GM12878 (cell line): ENCODE measurements at regions not wholly inside any gene's neighbourhood (a gene's known extent, or its start where the extent isn't known, plus 50 kb on each side); places are given as distances from the start of the nearest gene placed in this dataset.

ENCODE experiments used
- ATAC-seq: fragments of 200-7000 bp; cut with Tn5 transposase; 3 replicates; pipeline ENCODE4 v1.9.1; 2020; ENCODE audit warnings: mild to moderate bottlenecking, moderate library complexity
- BruUV-seq: library from RNA; stranded (reverse); fragments of 400-500 nt; replicated peaks from 2 replicates; lab custom pipeline; 2021; lab: Mats Ljungman, UMichigan
- CTCF ChIA-PET: fragments of 300-600 bp; sonication (Branson Sonifier 250); formaldehyde crosslinking; extraction: SDS; loops from one replicate; lab custom pipeline; 2021; ENCODE audit warnings: inconsistent platforms; lab: Yijun Ruan, JAX
- POLR2A ChIA-PET: fragments of 350-600 bp; formaldehyde crosslinking; extraction: SDS; loops from one replicate; lab custom pipeline; 2021; ENCODE audit warnings: inconsistent platforms; lab: Charles Lee
- RAD21 ChIA-PET: fragments of 300-600 bp; sonication (Branson Sonifier 250); formaldehyde crosslinking; loops from one replicate; lab custom pipeline; 2023; ENCODE audit warnings: antibody characterized with exemption; ENCODE audit not compliant: unreplicated experiment; lab: Charles Lee
- SMC1A ChIA-PET: fragments of 300-600 bp; sonication (Branson Sonifier 250); formaldehyde crosslinking; loops from one replicate; lab custom pipeline; 2023; ENCODE audit not compliant: unreplicated experiment, uncharacterized antibody; lab: Charles Lee
- DNase-seq: peaks from one replicate; pipeline ENCODE4 v3.0.0-alpha.2; 2011; ENCODE audit warnings: low read depth, low spot score
- FAIRE-seq: peaks from 3 replicates; lab custom pipeline; 2011; peaks lifted over from hg19 to GRCh38; lab: Jason Lieb, UNC
- H2AFZ ChIP-seq: 2 replicates; pipeline ENCODE4 v1.6.0; 2011; ENCODE audit warnings: low read depth, low read length, control low read depth; ENCODE audit not compliant: control insufficient read depth
- H3K27ac ChIP-seq: 2 replicates; pipeline ENCODE4 v1.5.1; 2011; ENCODE audit warnings: control low read depth; ENCODE audit not compliant: control insufficient read depth, insufficient read depth
- H3K27me3 ChIP-seq, 2 experiments: replicated peaks in 1 of 2; 2 replicates each; pipeline versions ENCODE4 v1.6.0 to v1.6.1; 2011; ENCODE audit warnings: low read length in 1 of 2; ENCODE audit not compliant: control insufficient read depth in 2 of 2, insufficient read depth in 2 of 2
- H3K36me3 ChIP-seq, 2 experiments: 2 replicates each; pipeline ENCODE4 v1.5.1; 2011; ENCODE audit warnings: low read length in 1 of 2; ENCODE audit not compliant: control insufficient read depth in 2 of 2, insufficient read depth in 2 of 2
- H3K4me1 ChIP-seq: 2 replicates; pipeline ENCODE4 v1.6.1; 2011; ENCODE audit warnings: mild to moderate bottlenecking, low read length, moderate library complexity, mixed read lengths; ENCODE audit not compliant: control insufficient read depth, insufficient read depth
- H3K4me2 ChIP-seq: 2 replicates; pipeline ENCODE4 v1.6.0; 2011; ENCODE audit warnings: control low read depth; ENCODE audit not compliant: control insufficient read depth, insufficient read depth
- H3K4me3 ChIP-seq: fragments of 200-600 bp; sonication (generic); 2 replicates; pipeline ENCODE4 v1.5.1; 2016
- H3K79me2 ChIP-seq: 2 replicates; pipeline ENCODE4 v1.6.0; 2011; ENCODE audit warnings: low read length; ENCODE audit not compliant: control insufficient read depth, insufficient read depth
- H3K9ac ChIP-seq: 2 replicates; pipeline ENCODE4 v1.8.0; 2011; ENCODE audit warnings: low read length, control low read depth, mixed read lengths; ENCODE audit not compliant: control insufficient read depth, insufficient read depth
- H3K9me3 ChIP-seq: replicated peaks from 3 replicates; pipeline ENCODE4 v1.5.1; 2011; ENCODE audit warnings: mild to moderate bottlenecking, low read length; ENCODE audit not compliant: control insufficient read depth, insufficient read depth
- H4K20me1 ChIP-seq: 2 replicates; pipeline ENCODE4 v1.6.0; 2011; ENCODE audit not compliant: control insufficient read depth, insufficient read depth
- EGR1 ChIP-seq, 2 experiments: IDR thresholded peaks; 1 replicate in 1 of 2; 2 replicates in 1 of 2; pipeline ENCODE4 v1.6.1; 2011 to 2012; ENCODE audit warnings: low read depth in 2 of 2, low read length in 2 of 2, borderline replicate concordance in 1 of 2, mild to moderate bottlenecking in 1 of 2, moderate library complexity in 1 of 2
- GABPA ChIP-seq: IDR thresholded peaks from 2 replicates; pipeline ENCODE4 v1.6.1; 2014; ENCODE audit warnings: antibody characterized with exemption, low read depth, mild to moderate bottlenecking, inconsistent platforms
- HDAC6 ChIP-seq: fragments of 200-600 bp; sonication (generic); IDR thresholded peaks from one replicate; pipeline ENCODE4 v1.8.0; 2017; ENCODE audit warnings: antibody characterized with exemption; ENCODE audit not compliant: unreplicated experiment
- LARP7 ChIP-seq: fragments of 450-650 bp; IDR thresholded peaks from 2 replicates; pipeline ENCODE4 v1.6.1; 2017; ENCODE audit warnings: mild to moderate bottlenecking
- PAX8 ChIP-seq: fragments of 450-650 bp; IDR thresholded peaks from 2 replicates; pipeline ENCODE4 v1.6.1; 2017; ENCODE audit warnings: mild to moderate bottlenecking, moderate library complexity
- RAD21 ChIP-seq: IDR thresholded peaks from 2 replicates; pipeline ENCODE4 v1.6.1; 2011; ENCODE audit warnings: mild to moderate bottlenecking, low read depth, low read length, moderate library complexity; ENCODE audit not compliant: insufficient read depth
- REST ChIP-seq: IDR thresholded peaks from 2 replicates; pipeline ENCODE4 v1.6.1; 2012; ENCODE audit warnings: mild to moderate bottlenecking, low read depth, low read length
- STAT3 ChIP-seq: IDR thresholded peaks from 2 replicates; pipeline ENCODE4 v1.6.1; 2011; ENCODE audit warnings: low read depth, low read length, improper control_type of control experiment
- TAF1 ChIP-seq: IDR thresholded peaks from 2 replicates; pipeline ENCODE4 v1.6.1; 2011; ENCODE audit warnings: mild to moderate bottlenecking, low read depth, low read length, borderline replicate concordance
- WGBS: methylation state at CpG from one replicate; pipeline ENCODE4 v1.1.6; 2016; ENCODE audit warnings: low lambda C conversion rate; ENCODE audit not compliant: insufficient replicate concordance, insufficient coverage; ENCODE audit errors: missing lambda C conversion rate; 5-methylcytosine and 5-hydroxymethylcytosine counted together
- in situ Hi-C: fragments of 300-500 bp; cut with MboI; formaldehyde crosslinking; loops from 9 replicates; pipeline ENCODE4 v1.14.3; 2018; ENCODE audit warnings: mixed read lengths
- intact Hi-C: fragments of 100-400 bp; cut with micrococcal nuclease; formaldehyde crosslinking; loops from one replicate; pipeline ENCODE4 v1.14.2; 2022; ENCODE audit not compliant: unreplicated experiment
- TF ChIP-seq, protein P1 (sequence below): fragments of 450-650 bp; conservative IDR thresholded peaks from 2 replicates; pipeline ENCODE4 v1.6.1; 2017; ENCODE audit warnings: mild to moderate bottlenecking, moderate library complexity
- TF ChIP-seq, protein P2 (sequence below): IDR thresholded peaks from 2 replicates; pipeline ENCODE4 v1.6.1; 2012; ENCODE audit warnings: low read depth, low read length, improper control_type of control experiment

- no peak for TF ChIP-seq REST
- TF ChIP-seq, protein P1, sequence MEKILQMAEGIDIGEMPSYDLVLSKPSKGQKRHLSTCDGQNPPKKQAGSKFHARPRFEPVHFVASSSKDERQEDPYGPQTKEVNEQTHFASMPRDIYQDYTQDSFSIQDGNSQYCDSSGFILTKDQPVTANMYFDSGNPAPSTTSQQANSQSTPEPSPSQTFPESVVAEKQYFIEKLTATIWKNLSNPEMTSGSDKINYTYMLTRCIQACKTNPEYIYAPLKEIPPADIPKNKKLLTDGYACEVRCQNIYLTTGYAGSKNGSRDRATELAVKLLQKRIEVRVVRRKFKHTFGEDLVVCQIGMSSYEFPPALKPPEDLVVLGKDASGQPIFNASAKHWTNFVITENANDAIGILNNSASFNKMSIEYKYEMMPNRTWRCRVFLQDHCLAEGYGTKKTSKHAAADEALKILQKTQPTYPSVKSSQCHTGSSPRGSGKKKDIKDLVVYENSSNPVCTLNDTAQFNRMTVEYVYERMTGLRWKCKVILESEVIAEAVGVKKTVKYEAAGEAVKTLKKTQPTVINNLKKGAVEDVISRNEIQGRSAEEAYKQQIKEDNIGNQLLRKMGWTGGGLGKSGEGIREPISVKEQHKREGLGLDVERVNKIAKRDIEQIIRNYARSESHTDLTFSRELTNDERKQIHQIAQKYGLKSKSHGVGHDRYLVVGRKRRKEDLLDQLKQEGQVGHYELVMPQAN: no peak
- TF ChIP-seq EGR1 (IDR thresholded peaks at IDR 0.05; ENCODE audit: borderline replicate concordance in 1 of 2, low read depth in 2 of 2, low read length in 2 of 2): no peak
- no peak for TF ChIP-seq GABPA
Measured at GRCh38 chr6:144681334-144681733, 396.2 kb downstream of the UTRN start (continued).

DNA sequence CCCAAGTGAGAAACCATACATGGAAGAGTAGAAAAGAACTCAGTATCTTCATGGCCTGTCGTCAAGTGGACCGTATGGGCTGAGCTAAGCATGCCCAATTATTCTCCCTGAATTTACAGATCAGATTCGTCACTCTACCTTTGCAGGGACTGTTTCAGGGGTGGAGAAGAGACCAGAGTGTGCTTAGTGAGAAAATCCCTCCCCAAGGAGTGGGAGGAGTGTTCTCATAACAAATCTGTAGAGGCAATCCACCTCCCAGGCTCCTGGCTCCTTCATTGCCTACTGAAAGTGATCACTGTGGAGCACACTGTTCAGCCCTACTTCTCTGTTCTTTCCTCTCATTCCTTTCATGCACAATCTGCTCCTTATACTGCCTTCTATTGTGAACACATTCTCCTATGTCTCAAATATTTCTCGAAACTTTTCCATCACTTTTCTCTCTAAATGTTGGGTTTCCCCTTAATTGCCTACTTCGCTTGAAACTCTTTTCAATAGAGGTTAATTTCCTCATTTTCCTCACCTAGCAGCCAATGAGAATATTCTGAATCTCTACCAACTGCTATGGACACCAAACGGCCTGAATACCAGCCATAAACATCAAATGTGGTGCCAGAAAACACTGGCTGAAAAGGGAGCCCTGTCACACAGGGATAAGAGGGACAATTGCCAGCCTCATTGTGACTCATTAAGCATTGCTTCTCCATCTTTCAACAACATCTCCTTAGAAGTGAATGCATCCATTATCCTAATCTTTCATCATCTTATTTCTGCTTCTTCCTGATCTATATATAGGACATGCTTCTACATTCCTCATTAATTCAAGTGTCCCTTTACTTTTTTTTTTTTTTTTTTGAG is 398.3 kb downstream of the UTRN start:
- no peak overlapping the region for H3K4me2 ChIP-seq
- H3K36me3 ChIP-seq: no peaks in the 10 kb centered on the region; a peak in 2 of 4 replicates
- H3K9ac ChIP-seq: no peak overlapping the region
- POLR2A ChIA-PET: no interaction called here
- no peak overlapping the region for H3K4me3 ChIP-seq
- RAD21 ChIA-PET: no interaction called here
- intact Hi-C loops: no loop called here
- BruUV-seq: no TSS peak
- no peaks in the 10 kb centered on the region; the same call in 1 of the 3 replicates for H3K9me3 ChIP-seq
- 74% methylated on average over 6 of the region's 6 CpGs for WGBS
- no peaks in the 10 kb centered on the region for H3K79me2 ChIP-seq
- TF ChIP-seq, protein P2, sequence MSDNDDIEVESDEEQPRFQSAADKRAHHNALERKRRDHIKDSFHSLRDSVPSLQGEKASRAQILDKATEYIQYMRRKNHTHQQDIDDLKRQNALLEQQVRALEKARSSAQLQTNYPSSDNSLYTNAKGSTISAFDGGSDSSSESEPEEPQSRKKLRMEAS: no peak
- no peak for TF ChIP-seq STAT3
- TF ChIP-seq HDAC6: no peak
- no peak for TF ChIP-seq LARP7
- no peak for TF ChIP-seq REST
- no peak for TF ChIP-seq PAX8
- TF ChIP-seq RAD21: no peak
- no peak for TF ChIP-seq TAF1
- TF ChIP-seq, all 136 proteins: peak for 0
- H3K27me3 ChIP-seq: no peaks in the 10 kb centered on the region
- no peak overlapping the region for H2AFZ ChIP-seq
- DNase-seq: no peak
- SMC1A ChIA-PET: no interaction called here
- in situ Hi-C loops: no loop called here
- no peak for FAIRE-seq
- H3K27ac ChIP-seq: no peak overlapping the region
- CTCF ChIA-PET: interaction anchor here (1.0 to 1.6 kb wide), 2 partner anchors 15 to 31 kb away, joined by 3 read pairs; no protein-coding TSS in a partner anchor
- H3K4me1 ChIP-seq: no peaks in the 10 kb centered on the region
- ATAC-seq: no peak
- H4K20me1 ChIP-seq: no peaks in the 10 kb centered on the region
